DOHH2 (cell line): ENCODE measurements at regions not wholly inside any gene's neighbourhood (a gene's known extent, or its start where the extent isn't known, plus 50 kb on each side); places are given as distances from the start of the nearest gene placed in this dataset.

ENCODE experiments used
- EZH2phosphoT487 ChIP-seq: fragments of 200-600 bp; sonication (generic); IDR thresholded peaks from 2 replicates; pipeline ENCODE4 v1.6.1; 2017; ENCODE audit warnings: borderline replicate concordance, mild to moderate bottlenecking, antibody characterized with exemption, low read length, moderate library complexity, mixed read lengths
- TF ChIP-seq, protein P1 (sequence below): fragments of 200-600 bp; sonication (generic); IDR thresholded peaks from one replicate; pipeline ENCODE4 v1.5.1; 2014; ENCODE audit warnings: antibody characterized with exemption, mild to moderate bottlenecking, low read depth, low read length; ENCODE audit not compliant: poor library complexity, severe bottlenecking

DNA sequence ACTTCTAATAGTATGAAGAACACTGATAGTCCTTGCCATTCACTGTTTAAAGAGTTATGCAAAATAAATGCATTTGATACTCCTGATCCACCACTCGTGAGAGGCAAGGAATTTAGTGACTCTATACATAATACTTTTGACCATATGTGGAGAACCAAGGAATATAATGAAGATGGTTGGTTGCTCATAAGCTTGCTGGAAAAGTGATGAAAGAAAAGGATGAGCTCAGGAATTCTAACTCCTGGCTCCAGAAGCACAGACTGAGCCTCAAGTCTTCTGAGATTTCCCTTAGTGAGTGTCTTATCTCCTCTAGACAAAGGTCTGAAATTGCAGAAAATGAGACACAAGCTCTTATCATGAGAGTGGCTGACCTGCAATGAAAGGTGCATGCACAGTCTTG is 57.1 kb upstream of the KRAS start:
- TF ChIP-seq, protein P1, sequence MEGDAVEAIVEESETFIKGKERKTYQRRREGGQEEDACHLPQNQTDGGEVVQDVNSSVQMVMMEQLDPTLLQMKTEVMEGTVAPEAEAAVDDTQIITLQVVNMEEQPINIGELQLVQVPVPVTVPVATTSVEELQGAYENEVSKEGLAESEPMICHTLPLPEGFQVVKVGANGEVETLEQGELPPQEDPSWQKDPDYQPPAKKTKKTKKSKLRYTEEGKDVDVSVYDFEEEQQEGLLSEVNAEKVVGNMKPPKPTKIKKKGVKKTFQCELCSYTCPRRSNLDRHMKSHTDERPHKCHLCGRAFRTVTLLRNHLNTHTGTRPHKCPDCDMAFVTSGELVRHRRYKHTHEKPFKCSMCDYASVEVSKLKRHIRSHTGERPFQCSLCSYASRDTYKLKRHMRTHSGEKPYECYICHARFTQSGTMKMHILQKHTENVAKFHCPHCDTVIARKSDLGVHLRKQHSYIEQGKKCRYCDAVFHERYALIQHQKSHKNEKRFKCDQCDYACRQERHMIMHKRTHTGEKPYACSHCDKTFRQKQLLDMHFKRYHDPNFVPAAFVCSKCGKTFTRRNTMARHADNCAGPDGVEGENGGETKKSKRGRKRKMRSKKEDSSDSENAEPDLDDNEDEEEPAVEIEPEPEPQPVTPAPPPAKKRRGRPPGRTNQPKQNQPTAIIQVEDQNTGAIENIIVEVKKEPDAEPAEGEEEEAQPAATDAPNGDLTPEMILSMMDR, result no peak
- no peak for TF ChIP-seq EZH2phosphoT487
